Loucy (cell line): ENCODE measurements at regions not wholly inside any gene's neighbourhood (a gene's known extent, or its start where the extent isn't known, plus 50 kb on each side); places are given as distances from the start of the nearest gene placed in this dataset.

Experiments used
- H2AFZ ChIP-seq: fragments of 200-600 bp; sonication (generic); 2 replicates; pipeline ENCODE4 v1.6.0; 2016; ENCODE audit warnings: antibody characterized with exemption, mild to moderate bottlenecking, low read length, moderate library complexity
- H3F3A ChIP-seq: fragments of 200-600 bp; 2 replicates; pipeline ENCODE4 v1.6.0; 2016; ENCODE audit warnings: antibody characterized with exemption, low read depth, mild to moderate bottlenecking
- H3K27me3 ChIP-seq: fragments of 200-600 bp; sonication (generic); 2 replicates; pipeline ENCODE4 v1.6.1; 2014; ENCODE audit warnings: low read length, mild to moderate bottlenecking; ENCODE audit not compliant: insufficient read depth, poor library complexity, severe bottlenecking
- H3K36me3 ChIP-seq: fragments of 200-600 bp; sonication (generic); 2 replicates; pipeline ENCODE4 v1.6.1; 2016; ENCODE audit warnings: low read length; ENCODE audit not compliant: insufficient read depth
- H3K4me1 ChIP-seq: fragments of 200-600 bp; sonication (generic); 2 replicates; pipeline ENCODE4 v1.5.1; 2014; ENCODE audit warnings: low read length, mild to moderate bottlenecking; ENCODE audit not compliant: insufficient read depth, poor library complexity, severe bottlenecking
- H3K4me2 ChIP-seq: fragments of 200-600 bp; sonication (generic); 2 replicates; pipeline ENCODE4 v1.6.0; 2014; ENCODE audit warnings: antibody characterized with exemption, low read length, low read depth, mild to moderate bottlenecking; ENCODE audit not compliant: poor library complexity, severe bottlenecking
- H3K4me3 ChIP-seq: fragments of 200-600 bp; sonication (generic); 2 replicates; pipeline ENCODE4 v1.5.1; 2014; ENCODE audit warnings: low read length, mild to moderate bottlenecking, mixed read lengths; ENCODE audit not compliant: poor library complexity, severe bottlenecking
- H3K79me2 ChIP-seq: fragments of 200-600 bp; sonication (generic); 2 replicates; pipeline ENCODE4 v1.6.1; 2014; ENCODE audit warnings: low read length; ENCODE audit not compliant: insufficient read depth
- H3K9ac ChIP-seq: fragments of 200-600 bp; sonication (generic); 2 replicates; pipeline ENCODE4 v1.6.0; 2014; ENCODE audit warnings: mild to moderate bottlenecking, low read depth, low read length, moderate library complexity; ENCODE audit not compliant: poor library complexity, severe bottlenecking
- H3K9me2 ChIP-seq: fragments of 200-600 bp; sonication (generic); replicated peaks from 2 replicates; pipeline ENCODE4 v1.6.1; 2016; ENCODE audit warnings: low read depth, low read length, mixed read lengths
- H3K9me3 ChIP-seq: fragments of 200-600 bp; sonication (generic); 2 replicates; pipeline ENCODE4 v1.6.1; 2014; ENCODE audit warnings: mild to moderate bottlenecking, antibody characterized with exemption, low read length, low read depth; ENCODE audit not compliant: insufficient read depth
- H4K20me1 ChIP-seq: fragments of 200-600 bp; sonication (generic); 2 replicates; pipeline ENCODE4 v1.6.0; 2014; ENCODE audit warnings: antibody characterized with exemption, low read length, mild to moderate bottlenecking; ENCODE audit not compliant: insufficient read depth, poor library complexity, severe bottlenecking
- CTCF ChIP-seq: fragments of 200-600 bp; sonication (generic); conservative IDR thresholded peaks from 2 replicates; pipeline ENCODE4 v1.5.1; 2014; ENCODE audit warnings: mild to moderate bottlenecking, antibody characterized with exemption, low read length
- EZH2phosphoT487 ChIP-seq: fragments of 200-600 bp; IDR thresholded peaks from 2 replicates; pipeline ENCODE4 v1.6.1; 2018; ENCODE audit warnings: antibody characterized with exemption, mild to moderate bottlenecking, moderate library complexity, borderline replicate concordance

DNA sequence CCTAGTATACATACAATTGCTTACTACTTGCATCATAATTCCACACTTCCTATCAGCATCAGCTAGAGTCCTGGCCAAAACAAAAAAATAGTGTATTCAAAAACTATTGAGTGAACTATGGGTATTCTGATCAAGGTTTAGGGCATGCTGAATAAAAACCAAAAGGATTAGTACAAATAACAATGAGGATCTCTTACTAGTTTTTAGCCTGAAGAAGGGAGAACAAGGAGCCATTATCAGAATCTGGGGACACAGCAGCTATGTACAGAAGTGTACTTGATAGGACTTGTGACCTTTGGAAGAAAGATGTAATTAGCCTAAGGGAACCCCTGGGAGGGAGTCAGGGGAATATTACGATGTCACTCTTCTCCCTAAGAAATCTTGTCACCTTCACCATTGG lies 832.2 kb downstream of the SQOR start:
- Histone ChIP-seq H4K20me1 (no peaks in the 10 kb centered on the region), H3K4me3 (no peak overlapping the region), H2AFZ (no peak overlapping the region), H3K9me3 (no peaks in the 10 kb centered on the region), H3K9me2 (no peaks in the 10 kb centered on the region), H3K4me2 (no peak overlapping the region), H3F3A (no peaks in the 10 kb centered on the region), H3K4me1 (no peaks in the 10 kb centered on the region), H3K9ac (no peak overlapping the region), H3K36me3 (no peaks in the 10 kb centered on the region), H3K79me2 (no peaks in the 10 kb centered on the region), H3K27me3 (no peaks in the 10 kb centered on the region)
- TF ChIP-seq CTCF, result no peak
- no peak for TF ChIP-seq EZH2phosphoT487

GRCh38 chr15:46471096-46471495 lies 836.3 kb downstream of the SQOR start:
- Histone ChIP-seq H3K9me2 (no peaks in the 10 kb centered on the region), H3K36me3 (no peaks in the 10 kb centered on the region), H3K9me3 (no peaks in the 10 kb centered on the region), H4K20me1 (no peaks in the 10 kb centered on the region), H3K4me1 (no peaks in the 10 kb centered on the region), H3K27me3 (no peaks in the 10 kb centered on the region), H3F3A (no peaks in the 10 kb centered on the region), H3K4me3 (no peak overlapping the region), H3K9ac (no peak overlapping the region), H3K79me2 (no peaks in the 10 kb centered on the region), H3K4me2 (no peak overlapping the region), H2AFZ (no peak overlapping the region)
- TF ChIP-seq EZH2phosphoT487 (no peak), CTCF (no peak)

DNA sequence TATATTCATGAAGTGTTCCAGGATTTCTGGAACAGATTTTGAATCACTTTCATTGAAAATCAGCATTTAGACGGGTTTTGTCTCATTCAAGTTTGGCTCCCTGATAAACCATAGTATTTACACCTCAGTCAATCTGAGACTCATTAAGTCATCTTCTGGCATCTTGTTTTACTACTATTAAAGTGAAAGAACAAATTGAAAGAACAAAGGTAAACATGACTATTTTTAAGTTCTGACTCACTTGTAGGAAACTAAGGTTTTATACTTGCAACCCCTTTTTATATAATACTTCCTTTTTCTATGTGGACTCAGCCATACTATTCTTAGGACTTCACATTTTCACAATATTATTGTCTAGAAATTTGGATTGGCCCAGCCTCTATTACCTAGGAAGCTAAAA lies 854.4 kb downstream of the SQOR start:
- Histone ChIP-seq H3K4me2 (no peak overlapping the region), H4K20me1 (no peaks in the 10 kb centered on the region), H3F3A (no peaks in the 10 kb centered on the region), H3K36me3 (no peaks in the 10 kb centered on the region), H3K4me3 (no peak overlapping the region), H3K9me2 (no peaks in the 10 kb centered on the region), H3K9ac (no peak overlapping the region), H3K9me3 (no peaks in the 10 kb centered on the region), H2AFZ (no peak overlapping the region), H3K79me2 (no peaks in the 10 kb centered on the region), H3K4me1 (no peaks in the 10 kb centered on the region), H3K27me3 (no peaks in the 10 kb centered on the region)
- TF ChIP-seq EZH2phosphoT487, result no peak
- TF ChIP-seq CTCF, result no peak
